Ectodermal cell (in vitro differentiated cells): ENCODE measurements at regions not wholly inside any gene's neighbourhood (a gene's known extent, or its start where the extent isn't known, plus 50 kb on each side); places are given as distances from the start of the nearest gene placed in this dataset.

Source experiments
- H3K27ac ChIP-seq: 2 replicates; pipeline ENCODE4 v1.7.0; 2013; ENCODE audit warnings: mild to moderate bottlenecking, low read depth, low read length; ENCODE audit not compliant: insufficient read depth, poor library complexity, severe bottlenecking
- H3K27me3 ChIP-seq: 2 replicates; pipeline ENCODE4 v1.7.0; 2013; ENCODE audit warnings: mild to moderate bottlenecking, low read length; ENCODE audit not compliant: insufficient read depth, control insufficient read depth, poor library complexity, severe bottlenecking
- H3K36me3 ChIP-seq: one replicate; pipeline ENCODE4 v1.7.0; 2013; ENCODE audit warnings: low read length; ENCODE audit not compliant: control insufficient read depth, insufficient read depth
- H3K4me1 ChIP-seq: one replicate; pipeline ENCODE4 v1.7.0; 2013; ENCODE audit warnings: low read length; ENCODE audit not compliant: control insufficient read depth, insufficient read depth
- H3K4me3 ChIP-seq: 2 replicates; pipeline ENCODE4 v1.7.0; 2013; ENCODE audit warnings: low read depth, low read length, control low read depth; ENCODE audit not compliant: insufficient read depth
- H3K9me3 ChIP-seq: 2 replicates; pipeline ENCODE4 v1.7.0; 2013; ENCODE audit warnings: mild to moderate bottlenecking, low read length, moderate library complexity; ENCODE audit not compliant: control insufficient read depth
- WGBS, 2 experiments: methylation state at CpG; one replicate each; pipeline ENCODE4 v1.1.7; 2013; ENCODE audit warnings: missing lambda C conversion rate in 2 of 2; 5-methylcytosine and 5-hydroxymethylcytosine counted together

DNA sequence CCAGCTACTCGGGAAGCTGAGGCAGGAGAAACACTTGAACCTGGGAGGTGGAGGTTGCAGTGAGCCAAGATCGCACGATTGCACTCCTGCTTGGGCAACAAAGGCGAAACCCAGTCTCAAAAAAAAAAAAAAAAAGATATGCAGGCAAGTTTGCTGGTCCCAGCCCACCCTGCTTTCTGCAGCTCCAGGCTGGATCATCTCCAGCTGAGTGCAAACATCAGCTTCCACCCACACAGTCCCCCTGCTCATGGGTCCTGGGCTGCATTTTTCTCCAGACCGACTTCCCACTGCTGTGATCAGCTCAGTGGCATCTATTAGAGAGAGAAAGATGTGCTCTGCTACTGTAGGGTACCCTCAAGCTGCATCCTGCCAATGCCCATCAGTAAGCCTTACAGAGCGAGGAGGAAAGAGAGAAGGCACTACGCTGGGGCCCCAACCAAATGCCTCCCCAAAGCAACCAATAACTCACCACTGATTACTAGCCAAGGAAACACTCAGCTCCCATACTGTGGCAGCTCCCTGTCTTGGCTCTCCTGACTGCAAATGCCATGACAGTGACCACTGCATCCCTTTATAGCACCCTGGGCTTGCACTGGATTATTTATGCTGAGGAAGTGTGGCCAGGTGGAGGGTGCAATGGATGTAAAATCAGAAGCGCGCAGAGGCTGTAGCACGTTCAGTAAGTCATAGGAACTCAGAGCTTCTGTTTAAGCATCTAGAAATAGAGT is 170.9 kb upstream of the ZNF507 start:
- WGBS, 2 experiments: 92 to 93% methylated on average over 10 of the region's 10 CpGs
- H3K36me3 ChIP-seq: no peaks in the 10 kb centered on the region
- no peak overlapping the region for H3K4me3 ChIP-seq

GRCh38 chr19:32176591-32176990 is 168.8 kb upstream of the ZNF507 start:
- Histone ChIP-seq H3K36me3 (no peaks in the 10 kb centered on the region), H3K27ac (no peak overlapping the region), H3K9me3 (no peaks in the 10 kb centered on the region), H3K4me1 (no peaks in the 10 kb centered on the region), H3K4me3 (no peak overlapping the region), H3K27me3 (no peaks in the 10 kb centered on the region)
- WGBS, 2 experiments: 83 to 87% methylated on average over 5 of the region's 5 CpGs

More for the DNA sequence above, 170.9 kb upstream of the ZNF507 start:
- no peaks in the 10 kb centered on the region for H3K9me3 ChIP-seq
- no peaks in the 10 kb centered on the region for H3K4me1 ChIP-seq
- H3K27me3 ChIP-seq: no peaks in the 10 kb centered on the region
- H3K27ac ChIP-seq: no peak overlapping the region

GRCh38 chr19:32177686-32178085 is 167.7 kb upstream of the ZNF507 start:
- Histone ChIP-seq H3K27me3 (no peaks in the 10 kb centered on the region), H3K27ac (no peak overlapping the region), H3K4me1 (no peaks in the 10 kb centered on the region), H3K4me3 (no peak overlapping the region), H3K9me3 (no peaks in the 10 kb centered on the region), H3K36me3 (no peaks in the 10 kb centered on the region)

GRCh38 chr19:32178401-32178800 is 167.0 kb upstream of the ZNF507 start:
- no peaks in the 10 kb centered on the region for H3K9me3 ChIP-seq
- WGBS, 2 experiments: 84 to 93% methylated on average over 5 of the region's 5 CpGs
- no peaks in the 10 kb centered on the region for H3K4me1 ChIP-seq

DNA sequence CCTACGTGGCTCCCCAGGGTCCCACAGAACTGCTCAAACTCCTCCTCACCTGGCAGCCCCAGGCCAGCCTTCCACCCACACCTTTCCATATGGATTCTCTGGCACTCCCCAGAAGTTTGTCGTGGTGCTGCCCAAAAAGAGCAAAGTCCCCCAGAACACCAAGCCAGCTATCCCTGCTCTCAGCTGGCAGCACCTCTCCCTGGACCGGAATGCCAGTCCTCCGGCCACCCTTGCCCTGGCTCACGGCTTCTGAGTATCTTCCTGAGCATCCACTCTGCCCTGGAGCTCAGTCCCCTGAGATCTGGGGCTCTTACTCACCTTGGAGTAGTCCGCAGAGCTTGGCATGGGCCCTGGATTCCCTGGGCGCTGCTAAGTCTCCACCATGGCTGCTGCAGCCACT is 166.5 kb upstream of the ZNF507 start:
- Histone ChIP-seq H3K9me3 (no peaks in the 10 kb centered on the region), H3K4me1 (no peaks in the 10 kb centered on the region), H3K27ac (no peak overlapping the region), H3K27me3 (no peaks in the 10 kb centered on the region), H3K36me3 (no peaks in the 10 kb centered on the region), H3K4me3 (no peak overlapping the region)
- 80 to 84% methylated on average over 7 of the region's 7 CpGs for WGBS, 2 experiments

More at GRCh38 chr19:32178401-32178800, 167.0 kb upstream of the ZNF507 start:
- Histone ChIP-seq H3K36me3 (no peaks in the 10 kb centered on the region), H3K27me3 (no peaks in the 10 kb centered on the region), H3K27ac (no peak overlapping the region), H3K4me3 (no peak overlapping the region)

DNA sequence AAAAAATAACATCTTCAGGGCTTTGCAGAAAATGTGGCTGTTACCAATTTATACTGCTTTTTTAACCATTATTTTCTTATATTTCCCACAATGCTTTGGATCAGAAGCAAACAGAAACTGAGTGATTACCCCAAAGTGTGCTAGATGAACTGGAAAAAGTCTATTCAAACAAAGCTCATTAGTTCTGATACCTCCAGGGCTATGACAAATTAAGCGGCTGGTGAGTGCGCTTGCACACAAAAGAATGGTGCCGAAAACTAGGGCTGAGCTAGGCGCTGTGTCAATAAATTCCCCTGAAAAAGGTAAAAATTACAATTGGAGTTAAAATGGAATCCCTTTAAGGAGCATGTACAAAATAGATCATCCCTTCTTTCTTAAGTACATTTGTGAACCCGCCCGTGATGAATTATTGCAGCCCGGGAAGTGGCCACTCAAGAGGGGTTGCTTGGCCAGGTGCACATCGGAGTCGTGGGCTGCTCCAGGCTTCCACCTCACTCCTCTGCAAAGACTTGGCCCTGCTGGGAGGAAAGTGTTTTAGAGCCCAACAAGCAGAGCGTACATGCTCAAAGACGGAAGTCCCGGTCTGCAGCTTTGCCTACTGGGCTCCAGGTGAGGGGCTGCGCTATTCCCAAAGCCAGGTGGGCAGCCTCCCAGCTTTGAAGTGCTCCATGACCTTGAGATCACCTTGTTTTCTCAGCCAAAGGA is 164.0 kb upstream of the ZNF507 start:
- WGBS, 2 experiments: 85% methylated on average over 13 of the region's 13 CpGs
- H3K4me3 ChIP-seq: no peak overlapping the region
- H3K9me3 ChIP-seq: no peaks in the 10 kb centered on the region
- no peak overlapping the region for H3K27ac ChIP-seq
- H3K36me3 ChIP-seq: no peaks in the 10 kb centered on the region
- no peaks in the 10 kb centered on the region for H3K27me3 ChIP-seq
- H3K4me1 ChIP-seq: no peaks in the 10 kb centered on the region

DNA sequence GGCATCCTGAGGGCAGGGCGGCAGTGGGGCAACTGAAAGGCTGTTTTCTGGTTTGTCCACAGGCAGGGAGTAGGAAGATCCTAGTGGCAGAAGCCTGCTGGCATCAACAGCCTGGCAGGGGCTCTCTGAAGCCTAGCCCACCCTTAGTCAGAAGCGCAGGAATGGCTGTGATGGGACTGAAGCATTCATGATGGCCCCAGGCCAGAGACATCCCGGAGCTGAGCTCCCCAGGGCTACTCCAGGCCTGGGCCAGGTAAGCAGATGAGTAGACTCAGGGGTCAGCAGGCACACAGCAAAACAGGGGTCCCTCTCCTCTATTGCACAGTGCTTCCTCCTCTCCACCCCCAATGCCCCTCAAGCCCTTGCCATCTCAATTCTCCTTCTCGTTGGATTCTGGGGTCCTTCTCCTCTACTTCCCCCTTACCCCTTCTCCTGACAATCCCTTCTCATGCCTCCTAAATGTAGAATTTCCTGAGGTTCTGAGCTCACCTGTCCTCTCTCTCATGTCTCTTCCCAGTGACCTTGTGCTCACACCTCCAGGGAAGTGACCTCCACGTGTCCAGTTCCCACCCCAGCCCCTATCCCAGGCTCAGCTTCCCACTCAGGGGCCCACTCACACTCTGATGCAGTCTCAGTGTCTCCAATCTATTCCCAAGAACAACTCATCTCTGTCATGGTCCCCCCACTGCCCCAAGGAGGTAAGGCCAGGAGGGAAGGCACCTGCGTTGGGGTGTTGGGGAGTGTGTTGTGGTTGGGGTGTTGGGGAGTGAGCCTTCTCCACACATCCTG is 158.7 kb upstream of the ZNF507 start:
- no peak overlapping the region for H3K4me3 ChIP-seq
- no peak overlapping the region for H3K27ac ChIP-seq
- 89% methylated on average over 5 of the region's 6 CpGs for WGBS, 2 experiments
- H3K36me3 ChIP-seq: no peaks in the 10 kb centered on the region
- H3K9me3 ChIP-seq: no peaks in the 10 kb centered on the region
- H3K4me1 ChIP-seq: no peaks in the 10 kb centered on the region
- peaks cover 3% of the 10 kb centered on the region for H3K27me3 ChIP-seq

DNA sequence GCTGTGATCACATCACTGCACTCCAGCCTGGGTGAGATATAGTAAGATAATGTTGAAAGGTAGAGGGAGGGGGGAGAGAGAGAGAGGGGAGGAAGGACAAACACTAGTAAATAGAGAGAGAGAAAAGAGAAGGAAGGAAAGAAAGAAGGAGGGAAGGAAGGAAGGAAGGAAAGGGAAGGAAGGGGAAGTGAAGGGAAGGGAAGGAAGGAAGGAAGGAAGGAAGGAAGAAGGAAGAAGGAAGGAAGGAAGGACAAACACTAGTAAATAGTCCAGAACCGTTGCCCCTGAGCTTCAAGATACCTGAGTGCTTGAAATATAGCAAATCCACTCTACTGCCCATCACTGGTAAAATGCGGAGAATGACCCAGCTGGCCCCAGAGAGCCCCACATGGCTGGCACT is 156.5 kb upstream of the ZNF507 start:
- 83 to 84% methylated on average over 2 of the region's 2 CpGs for WGBS, 2 experiments
- Histone ChIP-seq H3K27me3 (peaks cover 3% of the 10 kb centered on the region), H3K27ac (no peak overlapping the region), H3K4me3 (no peak overlapping the region), H3K4me1 (no peaks in the 10 kb centered on the region), H3K9me3 (no peaks in the 10 kb centered on the region), H3K36me3 (no peaks in the 10 kb centered on the region)

GRCh38 chr19:32189956-32190706 is 155.3 kb upstream of the ZNF507 start:
- no peak overlapping the region for H3K4me3 ChIP-seq
- H3K36me3 ChIP-seq: no peaks in the 10 kb centered on the region
- WGBS, 2 experiments: 80 to 82% methylated on average over 6 of the region's 6 CpGs
- no peaks in the 10 kb centered on the region for H3K9me3 ChIP-seq
- no peak overlapping the region for H3K27ac ChIP-seq
- no peaks in the 10 kb centered on the region for H3K4me1 ChIP-seq
- H3K27me3 ChIP-seq: peaks cover 3% of the 10 kb centered on the region
